ENCODE measurements at regions not wholly inside any gene's neighbourhood (a gene's known extent, or its start where the extent isn't known, plus 50 kb on each side); places are given as distances from the start of the nearest gene placed in this dataset.

- no peak overlapping the region for H3K4me3 Mint-ChIP-seq
- TF ChIP-seq CTCF (conservative IDR thresholded peaks at IDR 0.05) = no peak
- Histone ChIP-seq H3K27me3 (ENCODE audit: control insufficient read depth, insufficient read depth, low read length, poor library complexity, severe bottlenecking) (no peaks in the 10 kb centered on the region), H3K36me3 (ENCODE audit: control insufficient read depth, insufficient read depth, low read length) (no peaks in the 10 kb centered on the region), H3K4me1 (ENCODE audit: control insufficient read depth, insufficient read depth, low read length) (no peaks in the 10 kb centered on the region), H3K9me3 (ENCODE audit: control insufficient read depth, low read length) (no peaks in the 10 kb centered on the region), H3K9ac (ENCODE audit: extremely low read depth, low read length, poor library complexity, severe bottlenecking) (no peak overlapping the region), H3K4me3 (ENCODE audit: low read length) (no peak overlapping the region), H3K27ac (ENCODE audit: low read depth, low read length) (no peak overlapping the region)
- no peak overlapping the region for H3K27ac Mint-ChIP-seq
- DNase-seq = no peak
- H3K27me3 Mint-ChIP-seq (ENCODE audit: insufficient read depth) = peaks cover 5% of the 10 kb centered on the region
- no peaks in the 10 kb centered on the region for H3K36me3 Mint-ChIP-seq (ENCODE audit: low read depth)
- H3K4me1 Mint-ChIP-seq = no peaks in the 10 kb centered on the region
- peaks cover 4% of the 10 kb centered on the region for H3K9me3 Mint-ChIP-seq
- 94 to 98% methylated on average over 7 of the region's 7 CpGs for WGBS, 2 experiments (ENCODE audit: insufficient coverage in 1 of 2, insufficient read length in 1 of 2)
These were observed 151.1 kb upstream of the ERCC6L2 start for GRCh38 chr9:95724253-95724991.

- 78 to 95% methylated on average over 4 of the region's 4 CpGs for WGBS, 2 experiments (ENCODE audit: insufficient coverage in 1 of 2, insufficient read length in 1 of 2)
- Mint-ChIP-seq H3K4me3 (no peak overlapping the region), H3K9me3 (no peaks in the 10 kb centered on the region), H3K36me3 (ENCODE audit: low read depth) (no peaks in the 10 kb centered on the region), H3K27ac (no peak overlapping the region), H3K27me3 (ENCODE audit: insufficient read depth) (peaks cover 5% of the 10 kb centered on the region), H3K4me1 (no peaks in the 10 kb centered on the region)
- Histone ChIP-seq H3K9ac (ENCODE audit: extremely low read depth, low read length, poor library complexity, severe bottlenecking) (no peak overlapping the region), H3K27ac (ENCODE audit: low read depth, low read length) (no peak overlapping the region), H3K36me3 (ENCODE audit: control insufficient read depth, insufficient read depth, low read length) (no peaks in the 10 kb centered on the region), H3K4me1 (ENCODE audit: control insufficient read depth, insufficient read depth, low read length) (no peaks in the 10 kb centered on the region), H3K27me3 (ENCODE audit: control insufficient read depth, insufficient read depth, low read length, poor library complexity, severe bottlenecking) (no peaks in the 10 kb centered on the region), H3K9me3 (ENCODE audit: control insufficient read depth, low read length) (no peaks in the 10 kb centered on the region), H3K4me3 (ENCODE audit: low read length) (no peak overlapping the region)
- TF ChIP-seq CTCF (conservative IDR thresholded peaks at IDR 0.05) = no peak
- peak; percentile 6 for DNase-seq
These were observed 153.3 kb upstream of the ERCC6L2 start for GRCh38 chr9:95722141-95722540.

- 91 to 100% methylated on average over 2 to 5 of the region's 5 CpGs for WGBS, 2 experiments (ENCODE audit: insufficient coverage in 1 of 2, insufficient read length in 1 of 2)
- H3K36me3 ChIP-seq (ENCODE audit: control insufficient read depth, insufficient read depth, low read length) = no peaks in the 10 kb centered on the region
- TF ChIP-seq CTCF (conservative IDR thresholded peaks at IDR 0.05) = no peak
- H3K9me3 Mint-ChIP-seq = peaks cover 2% of the 10 kb centered on the region
- H3K4me3 Mint-ChIP-seq = no peak overlapping the region
- DNase-seq = peak; percentile 5
- no peak overlapping the region for H3K4me3 ChIP-seq (ENCODE audit: low read length)
- H3K36me3 Mint-ChIP-seq (ENCODE audit: low read depth) = no peaks in the 10 kb centered on the region
- H3K27ac ChIP-seq (ENCODE audit: low read depth, low read length) = no peak overlapping the region
- no peaks in the 10 kb centered on the region for H3K4me1 Mint-ChIP-seq
- H3K4me1 ChIP-seq (ENCODE audit: control insufficient read depth, insufficient read depth, low read length) = no peaks in the 10 kb centered on the region
- H3K27me3 ChIP-seq (ENCODE audit: control insufficient read depth, insufficient read depth, low read length, poor library complexity, severe bottlenecking) = no peaks in the 10 kb centered on the region
- no peak overlapping the region for H3K9ac ChIP-seq (ENCODE audit: extremely low read depth, low read length, poor library complexity, severe bottlenecking)
- peaks cover 5% of the 10 kb centered on the region for H3K27me3 Mint-ChIP-seq (ENCODE audit: insufficient read depth)
- H3K27ac Mint-ChIP-seq = no peak overlapping the region
- H3K9me3 ChIP-seq (ENCODE audit: control insufficient read depth, low read length) = peaks cover under 1% of the 10 kb centered on the region
These were observed 154.4 kb upstream of the ERCC6L2 start for GRCh38 chr9:95721061-95721531.
